ENCODE measurements at regions not wholly inside any gene's neighbourhood (a gene's known extent, or its start where the extent isn't known, plus 50 kb on each side); places are given as distances from the start of the nearest gene placed in this dataset.
"Not testable (repeated sequence)": the region's sequence is repeated elsewhere in the genome, so short reads cannot be mapped to it uniquely, and the experiment has no call there.

DNA sequence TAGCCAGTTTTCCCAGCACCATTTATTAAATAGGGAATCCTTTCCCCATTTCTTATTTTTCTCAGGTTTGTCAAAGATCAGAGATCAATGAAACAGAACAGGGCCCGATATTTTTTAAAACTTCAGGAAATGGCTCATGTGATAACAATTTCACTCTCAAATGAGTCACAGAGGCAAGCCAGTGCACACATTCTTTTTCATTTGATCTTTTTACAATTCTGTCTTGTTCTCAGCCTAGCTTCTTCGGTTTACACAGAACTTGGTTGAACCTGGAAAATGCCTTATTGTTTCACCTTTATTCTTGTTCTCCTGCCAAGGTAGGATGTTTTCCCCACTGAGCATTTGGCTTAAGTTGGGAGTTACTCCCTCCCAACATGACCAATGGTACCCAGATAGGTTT is 258.9 kb downstream of the COL12A1 start:
- no peak for DNase-seq

DNA sequence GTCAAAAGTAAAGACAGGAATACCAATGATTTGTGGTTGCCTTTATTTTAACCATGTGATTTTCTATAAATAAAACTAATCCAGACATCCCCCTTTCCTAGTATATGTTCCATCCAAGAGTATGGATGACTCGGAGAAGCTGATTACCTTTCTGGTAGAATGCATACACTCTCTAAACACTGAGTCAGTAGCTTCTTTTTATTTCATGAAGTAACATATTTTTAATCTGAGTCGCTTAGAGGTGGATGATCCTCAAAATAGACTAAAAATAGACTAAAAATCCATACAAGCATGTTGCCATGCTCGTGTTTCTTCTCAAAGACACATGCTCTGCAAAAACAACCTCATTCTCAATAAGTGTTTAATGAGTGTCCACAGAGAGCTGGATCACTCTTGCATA is 263.7 kb downstream of the COL12A1 start:
- no peak for DNase-seq

- no peak for DNase-seq
These were observed 264.4 kb downstream of the COL12A1 start for GRCh38 chr6:74941424-74941823.

DNA sequence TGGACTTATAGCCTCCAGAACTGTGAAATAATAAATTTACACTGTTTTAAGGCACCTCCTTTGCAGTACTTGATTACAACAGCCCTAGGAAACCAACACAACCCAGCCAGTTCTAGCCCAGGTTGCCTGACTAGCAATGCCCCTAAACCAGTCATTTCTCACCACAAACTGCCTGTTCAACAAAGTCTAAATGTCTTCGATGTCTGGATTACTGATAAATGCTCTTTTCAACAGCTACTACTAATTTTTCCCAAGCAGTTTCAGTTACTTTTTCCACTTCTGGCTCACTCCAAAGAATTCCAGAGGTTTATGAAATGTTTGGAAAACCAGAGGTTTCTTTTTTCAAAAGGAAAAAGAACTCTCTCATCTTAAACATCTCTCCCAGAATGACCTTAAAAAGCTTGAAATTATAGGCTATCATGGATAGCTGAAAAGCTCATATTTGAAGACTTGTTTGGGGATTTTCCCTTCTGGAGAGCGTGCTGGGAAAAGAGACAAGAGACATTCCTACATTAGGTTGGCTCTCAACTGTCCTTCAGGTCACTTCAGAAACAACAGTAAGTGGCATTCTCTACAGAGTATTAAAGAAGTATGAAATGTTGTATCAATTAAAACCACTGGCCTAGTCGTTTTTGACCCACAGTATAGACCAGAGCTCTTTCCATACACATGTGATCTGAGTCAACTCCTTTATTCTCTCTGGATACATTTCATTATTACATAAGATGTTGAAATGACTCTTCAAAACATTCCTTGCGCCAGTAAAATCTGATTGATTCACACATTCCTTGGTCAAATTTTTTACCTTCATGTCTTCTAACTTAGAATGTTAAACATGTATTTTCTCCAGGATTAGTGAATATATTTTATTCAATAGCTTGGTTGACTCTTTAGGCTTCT is 265.9 kb downstream of the COL12A1 start:
- DNase-seq = no peak

GRCh38 chr6:74939151-74939708 is 266.6 kb downstream of the COL12A1 start:
- DNase-seq = no peak

GRCh38 chr6:74937936-74938335 is 267.9 kb downstream of the COL12A1 start:
- DNase-seq = no peak

DNA sequence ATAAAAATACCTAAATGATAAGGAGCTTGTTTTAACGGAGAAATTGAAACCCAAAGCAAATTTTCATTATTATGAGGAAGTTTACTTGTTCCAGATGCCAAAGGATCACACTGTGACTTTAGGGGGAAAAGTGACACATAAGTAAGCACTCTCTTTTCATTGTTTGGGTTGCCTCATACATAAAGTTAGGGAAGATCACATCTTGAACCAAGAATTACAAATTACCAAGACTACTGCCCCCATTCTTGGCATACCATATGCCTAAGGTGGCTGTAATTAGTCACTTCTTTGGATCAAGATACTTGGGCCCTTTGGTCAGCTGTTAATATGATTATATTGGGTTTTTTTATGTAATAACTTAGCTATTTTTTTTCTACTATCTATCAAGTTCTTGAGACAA is 269.0 kb downstream of the COL12A1 start:
- no peak for DNase-seq

DNA sequence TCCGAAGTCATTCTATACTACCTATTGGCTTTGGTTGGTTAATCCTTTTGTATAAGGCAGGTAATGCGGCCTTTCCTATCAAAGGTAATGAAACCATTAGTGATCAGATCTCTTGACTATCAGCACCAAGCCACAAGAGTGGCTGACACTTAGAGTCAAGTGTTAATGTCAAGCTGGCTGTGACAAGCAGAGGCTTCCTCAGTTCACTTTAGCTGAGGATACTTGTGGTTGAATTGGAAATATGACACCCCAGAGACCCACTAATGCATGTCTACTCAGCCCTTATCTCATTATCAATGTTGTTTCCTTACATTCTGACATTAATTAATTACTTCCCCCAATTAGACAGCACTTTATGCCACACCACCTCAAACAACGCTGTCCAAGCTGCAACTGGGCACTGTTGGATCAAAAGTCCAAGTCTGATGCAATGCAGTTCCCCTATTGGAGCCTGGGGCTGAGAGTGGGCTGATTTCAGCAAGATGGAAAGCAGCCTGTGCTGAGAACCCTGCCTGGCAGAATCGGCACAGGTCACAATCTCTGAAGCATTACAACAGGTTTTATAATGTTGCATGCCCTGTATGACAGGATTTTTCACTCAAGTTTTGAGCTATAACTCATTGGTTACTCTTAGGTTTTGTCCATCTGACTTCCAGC is 273.5 kb downstream of the COL12A1 start:
- DNase-seq = no peak

GRCh38 chr6:74931558-74931957 is 274.3 kb downstream of the COL12A1 start:
- no peak for DNase-seq

DNA sequence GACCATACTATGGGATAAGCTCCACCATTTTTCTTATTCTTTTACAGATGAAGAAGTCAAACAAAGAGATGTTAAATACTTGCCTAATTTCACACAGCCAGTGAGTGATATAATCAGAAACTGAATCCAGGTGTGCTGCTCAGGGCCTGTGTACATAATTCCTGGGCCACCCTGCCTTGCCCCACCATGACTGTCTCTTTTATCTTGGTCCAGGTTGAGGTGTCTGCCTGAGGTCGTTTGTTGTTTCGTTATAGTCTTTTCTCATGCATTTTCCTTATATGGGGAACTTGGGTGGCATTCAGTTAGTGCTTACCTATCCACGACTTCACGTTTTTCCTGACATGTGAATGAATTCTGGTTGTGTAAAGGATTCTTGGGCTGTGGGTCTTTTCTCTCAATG is 277.6 kb downstream of the COL12A1 start:
- no peak for DNase-seq

DNA sequence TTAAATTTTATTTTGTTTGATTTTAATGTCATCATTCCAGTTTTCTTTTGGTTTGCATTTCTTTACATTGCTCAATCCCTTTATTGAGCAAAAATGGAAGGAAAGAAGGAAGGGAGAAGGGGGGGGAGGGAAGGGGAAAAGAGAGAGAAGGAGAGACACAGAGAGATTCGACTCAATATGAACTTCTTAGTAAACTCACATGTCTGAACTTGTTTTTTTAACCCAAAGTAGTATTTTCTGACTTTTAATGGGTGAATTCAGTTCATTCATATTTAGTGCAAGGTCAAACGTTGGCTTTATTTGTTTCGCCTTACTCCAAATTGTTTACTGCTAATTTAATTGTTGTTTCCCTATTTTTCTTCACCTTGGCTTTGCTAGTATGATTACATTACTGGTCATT is 278.6 kb downstream of the COL12A1 start:
- no peak for DNase-seq

- peak; percentile 72 for DNase-seq
These were observed 280.2 kb downstream of the COL12A1 start for GRCh38 chr6:74925683-74926082.

DNA sequence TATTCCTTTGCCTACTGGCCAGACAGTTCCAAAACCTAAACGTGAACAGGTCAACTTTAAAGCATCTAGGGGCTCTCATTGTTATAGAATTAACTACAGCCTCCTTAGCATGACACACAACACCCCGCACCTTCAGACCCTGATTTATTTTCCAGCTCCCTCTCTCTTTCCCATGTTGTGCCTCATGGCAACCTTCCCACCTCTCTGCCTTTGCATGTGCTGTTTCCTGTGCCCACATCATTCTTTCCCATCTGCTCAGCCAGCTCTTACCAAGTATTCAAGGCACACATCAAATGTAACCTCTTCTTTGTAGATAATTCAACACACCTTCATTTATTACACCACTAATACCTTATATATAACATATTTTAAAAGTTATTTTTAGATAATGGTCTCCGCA is 291.0 kb downstream of the COL12A1 start:
- DNase-seq = no peak

DNA sequence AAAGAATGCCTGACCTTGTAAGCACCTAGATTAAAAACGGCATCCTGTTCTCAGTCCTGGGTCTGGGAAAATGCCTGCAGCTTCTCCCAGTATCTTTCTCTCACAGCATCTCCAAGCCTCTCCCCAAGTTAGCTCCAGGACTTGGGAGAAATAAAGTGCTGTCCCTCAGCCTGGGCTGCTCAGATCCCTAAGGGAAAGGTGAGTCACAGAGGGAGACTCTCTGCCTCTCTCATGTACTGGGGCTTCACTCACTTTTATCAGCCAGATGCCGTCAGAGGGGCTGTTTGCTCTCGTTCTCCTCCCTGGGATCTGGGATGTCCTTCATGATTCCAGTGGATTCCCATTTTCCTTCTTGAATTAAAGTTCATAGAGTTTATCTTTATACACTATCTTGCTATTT is 293.6 kb downstream of the COL12A1 start:
- DNase-seq = no peak

DNA sequence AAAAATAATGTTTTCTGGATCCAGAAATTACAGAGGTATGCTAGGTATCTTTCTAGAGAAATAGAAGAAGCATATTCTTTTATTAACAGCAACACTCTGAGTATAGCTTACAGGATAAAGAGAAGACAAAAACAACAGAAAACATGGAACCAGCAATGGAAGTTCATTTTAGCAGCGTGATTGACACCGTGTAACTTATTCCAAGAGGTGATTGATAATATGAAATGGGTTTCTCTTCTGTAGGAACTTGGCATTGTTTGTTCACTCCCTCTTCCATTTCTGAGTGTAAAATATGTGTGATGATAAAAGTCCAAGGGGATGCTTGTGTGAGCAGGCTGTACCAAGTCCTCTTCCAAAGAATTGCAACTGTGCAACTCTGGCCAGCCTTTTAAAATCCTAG is 303.0 kb downstream of the COL12A1 start:
- DNase-seq = no peak

DNA sequence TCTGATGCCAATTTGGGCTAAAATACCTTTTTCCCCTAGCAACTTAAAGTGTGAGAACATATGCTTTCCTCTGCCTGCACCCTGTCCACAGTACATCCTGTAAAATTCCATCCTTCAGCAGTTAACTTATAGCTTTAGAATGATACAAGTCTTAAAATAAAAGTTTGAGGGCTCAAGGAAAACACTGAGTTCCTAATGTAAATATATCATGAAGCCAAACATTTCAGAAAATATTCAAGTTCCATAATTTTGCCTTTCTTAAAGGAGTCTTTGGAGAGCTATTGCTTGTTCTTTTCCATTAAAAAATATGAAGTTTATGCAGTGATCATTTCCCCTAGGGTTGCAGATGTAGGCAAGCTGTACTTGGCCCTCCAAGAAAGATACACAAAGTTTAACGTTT is 303.8 kb downstream of the COL12A1 start:
- no peak for DNase-seq

GRCh38 chr6:74901576-74901975 is 304.3 kb downstream of the COL12A1 start:
- DNase-seq = no peak

GRCh38 chr6:74899416-74899815 is 306.4 kb downstream of the COL12A1 start:
- no peak for DNase-seq

GRCh38 chr6:74892091-74892490 is 313.8 kb downstream of the COL12A1 start:
- DNase-seq = no peak

DNA sequence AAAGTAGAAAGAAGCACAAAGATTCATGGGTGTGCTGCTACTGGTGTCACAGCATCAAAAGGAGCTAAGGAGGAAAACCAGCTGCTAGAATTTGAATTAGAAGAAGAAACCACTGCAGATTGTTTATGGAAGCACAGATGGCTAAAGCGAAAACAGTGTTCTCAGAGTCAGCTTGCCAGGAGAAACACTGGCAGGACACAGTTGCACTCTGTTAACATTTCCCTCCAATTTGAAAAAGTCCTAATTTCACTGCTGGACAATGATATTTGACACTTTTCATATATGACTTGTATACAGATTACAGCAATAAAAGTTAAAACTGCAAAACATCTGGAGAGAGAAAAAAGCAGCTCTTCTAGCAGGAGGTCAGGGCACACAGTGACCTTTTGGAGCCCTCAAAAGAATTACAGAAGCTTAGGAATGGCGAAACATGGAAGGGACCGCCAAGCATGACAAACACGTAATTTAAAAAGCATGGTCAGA is 314.5 kb downstream of the COL12A1 start:
- no peak for DNase-seq

DNA sequence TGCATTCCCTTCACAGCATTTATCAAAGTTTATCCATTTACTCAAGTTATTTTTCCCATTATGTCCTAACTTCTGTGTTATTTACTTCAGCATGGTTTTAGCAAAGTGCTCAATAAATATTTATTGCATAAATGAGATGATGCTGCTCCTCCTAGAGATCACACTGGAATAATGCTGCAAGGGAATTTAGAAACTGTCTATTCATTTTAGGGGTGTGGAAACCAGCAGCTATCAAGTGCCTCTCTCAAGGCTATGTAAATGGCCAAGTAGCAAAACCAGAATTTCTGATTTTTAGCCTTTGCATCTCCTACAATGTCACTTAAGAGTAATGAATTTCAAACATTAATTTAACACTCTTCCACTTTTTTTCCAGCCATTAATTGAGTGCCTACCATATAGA is 316.2 kb downstream of the COL12A1 start:
- DNase-seq = no peak

DNA sequence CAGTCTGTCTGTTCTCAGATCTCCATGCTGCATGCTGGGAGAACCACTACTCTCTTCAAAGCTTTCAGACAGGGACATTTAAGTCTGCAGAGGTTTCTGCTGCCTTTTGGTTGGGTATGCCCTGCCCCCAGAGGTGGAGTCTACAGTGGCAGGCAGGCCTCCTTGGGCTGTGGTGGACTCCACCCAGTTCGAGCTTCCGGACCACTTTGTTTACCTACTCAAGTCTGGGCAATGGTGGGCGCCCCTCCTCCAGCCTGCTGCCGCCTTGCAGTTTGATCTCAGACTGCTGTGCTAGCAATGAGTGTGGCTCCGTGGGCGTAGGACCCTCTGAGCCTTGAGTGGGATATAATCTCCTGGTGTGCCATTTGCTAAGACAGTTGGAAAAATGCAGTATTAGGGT is 317.1 kb downstream of the COL12A1 start:
- not testable (repeated sequence) for DNase-seq

DNA sequence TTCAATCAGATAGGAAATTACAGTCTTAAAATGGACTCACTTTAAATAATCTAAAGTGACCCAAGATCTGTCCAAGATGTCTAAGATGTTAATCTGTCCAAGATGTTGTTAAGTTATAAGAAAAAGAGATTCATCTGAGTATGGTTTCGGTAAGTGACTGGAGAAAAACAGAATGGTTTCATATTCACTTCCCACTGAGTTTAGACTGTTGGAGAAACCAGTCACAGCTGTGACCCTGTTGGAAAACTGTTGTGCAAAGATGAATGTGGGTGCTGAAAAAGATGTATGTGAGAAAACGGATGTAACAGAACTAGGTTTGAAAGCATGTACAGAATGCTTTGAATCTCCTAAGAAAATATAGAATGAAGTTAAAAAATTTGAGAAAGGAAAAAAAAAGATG is 325.9 kb downstream of the COL12A1 start:
- no peak for DNase-seq

- no peak for DNase-seq
These were observed 326.6 kb downstream of the COL12A1 start for GRCh38 chr6:74879234-74879633.

Measured in KG1 (cell line).